ENCODE measurements at regions not wholly inside any gene's neighbourhood (a gene's known extent, or its start where the extent isn't known, plus 50 kb on each side); places are given as distances from the start of the nearest gene placed in this dataset.

DNA sequence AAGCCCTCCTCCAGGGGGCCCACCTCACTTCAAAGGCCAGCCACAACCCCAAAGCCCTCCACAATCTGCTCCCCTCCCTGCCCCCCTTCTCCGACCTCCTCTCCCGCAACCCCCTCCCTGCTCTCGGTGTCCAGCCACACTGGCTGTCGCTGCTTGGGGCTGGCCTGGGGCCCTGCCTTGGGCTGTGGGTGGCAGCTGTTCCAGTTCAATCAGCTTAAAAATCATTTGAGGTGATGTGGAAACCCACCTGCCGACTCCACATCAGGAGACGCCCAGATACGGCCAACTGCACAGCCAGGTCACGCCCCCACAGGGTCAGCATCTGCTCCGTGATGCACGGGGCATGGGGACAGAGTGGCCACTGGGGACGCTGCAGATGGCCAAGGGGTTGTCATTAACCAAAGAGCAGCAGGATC is 107.0 kb upstream of the MVB12B start:
- no peak overlapping the region for H3K14ac ChIP-seq (ENCODE audit: insufficient read length)
- 83% methylated on average over 11 of the region's 11 CpGs; no CpG with 5 or more reads in 1 of the 2 experiments for WGBS, 2 experiments (ENCODE audit: extremely low coverage in 1 of 2, insufficient coverage in 1 of 2, insufficient read length in 1 of 2, insufficient replicate concordance in 2 of 2, low coverage in 1 of 2, low lambda C conversion rate in 2 of 2, missing lambda C conversion rate in 1 of 2)
- no peak overlapping the region for H3K9ac ChIP-seq (replicated peaks in 1 of 4; ENCODE audit: extremely low read depth in 1 of 4, low read depth in 3 of 4, low read length in 3 of 4)
- H2AFZ ChIP-seq (ENCODE audit: low read length): no peak overlapping the region
- H3K4ac ChIP-seq (replicated peaks; ENCODE audit: insufficient read length, low read depth, low read length): no peak overlapping the region
- H4K8ac ChIP-seq (ENCODE audit: extremely low read depth, insufficient read depth, low read length): no peak overlapping the region
- H2BK120ac ChIP-seq (replicated peaks; ENCODE audit: low read depth, low read length): no peak overlapping the region
- no peaks in the 10 kb centered on the region for H4K20me1 ChIP-seq (replicated peaks in 1 of 2; ENCODE audit: control insufficient read depth in 1 of 2, insufficient read depth in 2 of 2, low read length in 2 of 2)
- ChIA-PET CTCF (ENCODE audit: partially characterized antibody) (interaction anchor here (0.7 to 1.0 kb wide), 3 partner anchors 8 to 70 kb away, joined by 3 read pairs; no protein-coding TSS in a partner anchor), POLR2A (ENCODE audit: partially characterized antibody) (no interaction called here)
- H3K23me2 ChIP-seq (ENCODE audit: low read depth, low read length): no peaks in the 10 kb centered on the region
- H2BK5ac ChIP-seq (ENCODE audit: low read depth, low read length): no peak overlapping the region
- no peak overlapping the region for H3K4me2 ChIP-seq (ENCODE audit: insufficient read depth in 1 of 2, low read depth in 2 of 2, low read length in 2 of 2)
- no peak overlapping the region for H2BK12ac ChIP-seq (ENCODE audit: low read depth, low read length)
- no peak for FAIRE-seq
- no peak overlapping the region for H3K4me3 ChIP-seq (ENCODE audit: extremely low read depth in 1 of 4, insufficient read depth in 2 of 4, low read depth in 3 of 4, low read length in 4 of 4)
- no peak overlapping the region; the same call in 1 of the 2 replicates for H3K18ac ChIP-seq (ENCODE audit: extremely low read depth, low read length)
- H2BK20ac ChIP-seq (ENCODE audit: low read length): no peak overlapping the region
- no peaks in the 10 kb centered on the region for H3K36me3 ChIP-seq (ENCODE audit: control insufficient read depth in 2 of 4, insufficient read depth in 4 of 4, low read length in 3 of 4)
- no peak overlapping the region for H2AK5ac ChIP-seq (ENCODE audit: low read depth, low read length)
- H3K23ac ChIP-seq (ENCODE audit: insufficient read length): no peak overlapping the region
- no peak overlapping the region for H4K91ac ChIP-seq (replicated peaks; ENCODE audit: insufficient read length, low read length)
- H3K27me3 ChIP-seq (replicated peaks in 1 of 4; ENCODE audit: control insufficient read depth in 3 of 4, extremely low read depth in 1 of 4, insufficient read depth in 3 of 4, low read length in 3 of 4): peaks cover 0 to 21% (median 7%) of the 10 kb centered on the region in 4 experiments; a peak in 6 of 7 replicates
- H3K27ac ChIP-seq (ENCODE audit: low read depth, low read length): no peak overlapping the region
- no peak overlapping the region for H3K56ac ChIP-seq (replicated peaks; ENCODE audit: insufficient read length, low read depth, low read length)
- peak in 1 of 2 experiments; percentile 45 for DNase-seq (ENCODE audit: low read depth in 1 of 2, low spot score in 2 of 2)
- H3K4me1 ChIP-seq (replicated peaks in 1 of 4; ENCODE audit: control insufficient read depth in 3 of 4, insufficient read depth in 4 of 4, low read length in 3 of 4): peaks cover 2 to 7% (median 3%) of the 10 kb centered on the region in 4 experiments; a peak in 6 of 7 replicates
- no peak overlapping the region for H4K5ac ChIP-seq (ENCODE audit: insufficient read length, low read depth, low read length)
- no peaks in the 10 kb centered on the region for H3K79me2 ChIP-seq (ENCODE audit: control insufficient read depth in 1 of 2, insufficient read depth in 2 of 2, low read length in 2 of 2)
- H3K9me3 ChIP-seq (ENCODE audit: insufficient read depth in 2 of 2, low read depth in 1 of 2, low read length in 1 of 2): no peaks in the 10 kb centered on the region
- H2BK15ac ChIP-seq (ENCODE audit: low read length): no peak overlapping the region
- H3K79me1 ChIP-seq (ENCODE audit: low read depth, low read length): no peaks in the 10 kb centered on the region
- no peak for TF ChIP-seq MAFK (IDR thresholded peaks at IDR 0.05; ENCODE audit: low read depth, low read length)
- TF ChIP-seq SAP30 (IDR thresholded peaks at IDR 0.05; ENCODE audit: insufficient read depth, insufficient replicate concordance, low read length): no peak
- no peak for TF ChIP-seq TAF7 (optimal IDR thresholded peaks at IDR 0.05; ENCODE audit: borderline replicate concordance, low read depth, low read length)
- TF ChIP-seq TAF1 (IDR thresholded peaks at IDR 0.05; ENCODE audit: low read depth, low read length): no peak
- TF ChIP-seq ZNF274 (IDR thresholded peaks at IDR 0.05; ENCODE audit: borderline replicate concordance, extremely low read depth, low read length): no peak
- TF ChIP-seq, protein P1, sequence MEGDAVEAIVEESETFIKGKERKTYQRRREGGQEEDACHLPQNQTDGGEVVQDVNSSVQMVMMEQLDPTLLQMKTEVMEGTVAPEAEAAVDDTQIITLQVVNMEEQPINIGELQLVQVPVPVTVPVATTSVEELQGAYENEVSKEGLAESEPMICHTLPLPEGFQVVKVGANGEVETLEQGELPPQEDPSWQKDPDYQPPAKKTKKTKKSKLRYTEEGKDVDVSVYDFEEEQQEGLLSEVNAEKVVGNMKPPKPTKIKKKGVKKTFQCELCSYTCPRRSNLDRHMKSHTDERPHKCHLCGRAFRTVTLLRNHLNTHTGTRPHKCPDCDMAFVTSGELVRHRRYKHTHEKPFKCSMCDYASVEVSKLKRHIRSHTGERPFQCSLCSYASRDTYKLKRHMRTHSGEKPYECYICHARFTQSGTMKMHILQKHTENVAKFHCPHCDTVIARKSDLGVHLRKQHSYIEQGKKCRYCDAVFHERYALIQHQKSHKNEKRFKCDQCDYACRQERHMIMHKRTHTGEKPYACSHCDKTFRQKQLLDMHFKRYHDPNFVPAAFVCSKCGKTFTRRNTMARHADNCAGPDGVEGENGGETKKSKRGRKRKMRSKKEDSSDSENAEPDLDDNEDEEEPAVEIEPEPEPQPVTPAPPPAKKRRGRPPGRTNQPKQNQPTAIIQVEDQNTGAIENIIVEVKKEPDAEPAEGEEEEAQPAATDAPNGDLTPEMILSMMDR (IDR thresholded peaks at IDR 0.05; ENCODE audit: control extremely low read depth in 1 of 3, insufficient read depth in 1 of 3, low read depth in 1 of 3, low read length in 3 of 3): peak; percentile 26 to 54 (median 46); a peak in 2 of 4 replicates
